Mucosa of descending colon (tissue), 3 donors: ENCODE measurements at regions not wholly inside any gene's neighbourhood (a gene's known extent, or its start where the extent isn't known, plus 50 kb on each side); places are given as distances from the start of the nearest gene placed in this dataset.

Source experiments
- ATAC-seq: fragments of 200-7000 bp; cut with Tn5 transposase; one replicate; pipeline ENCODE4 v1.9.1; 2020; ENCODE audit warnings: mild to moderate bottlenecking, moderate library complexity
- DNase-seq, 3 donors: peaks; one replicate each; pipeline ENCODE4 v3.0.0-alpha.2; 2020
- H3K36me3 ChIP-seq: fragments of 200-600 bp; one replicate; pipeline ENCODE4 v1.8.0; 2021; ENCODE audit warnings: low read depth, mild to moderate bottlenecking
- H3K4me1 ChIP-seq: fragments of 200-600 bp; one replicate; pipeline ENCODE4 v1.8.0; 2021; ENCODE audit warnings: low read depth, mild to moderate bottlenecking
- H3K4me3 ChIP-seq: fragments of 200-600 bp; one replicate; pipeline ENCODE4 v1.8.0; 2021; ENCODE audit warnings: mild to moderate bottlenecking
- H3K9me3 ChIP-seq: fragments of 200-600 bp; one replicate; pipeline ENCODE4 v1.8.0; 2021; ENCODE audit warnings: mild to moderate bottlenecking
- intact Hi-C, 2 donors: fragments of 100-400 bp; cut with DNase I in 1 of 2; cut with micrococcal nuclease in 1 of 2; formaldehyde crosslinking; loops; one replicate each; pipeline versions ENCODE4 v1.11.0 to v1.11.1; 2022; cut with DNase I, micrococcal nuclease
- TF ChIP-seq, protein P1 (sequence below): fragments of 200-600 bp; IDR thresholded peaks from one replicate; pipeline ENCODE4 v1.8.0; 2022; ENCODE audit warnings: antibody characterized with exemption, mild to moderate bottlenecking
- donor health status: DM: no; HTN: no; CAD: no; lungs with moderate emphysema.
- donor health status: DM: no; HTN: no; CAD: no.
- donor health status: DM: no; HTN: yes; CAD: no.

- intact Hi-C loops: no loop called here
- Histone ChIP-seq H3K4me1 (no peaks in the 10 kb centered on the region), H3K4me3 (no peak overlapping the region), H3K9me3 (peaks cover 54% of the 10 kb centered on the region), H3K36me3 (no peaks in the 10 kb centered on the region)
- ATAC-seq: no peak
- no peak for DNase-seq
- TF ChIP-seq, protein P1, sequence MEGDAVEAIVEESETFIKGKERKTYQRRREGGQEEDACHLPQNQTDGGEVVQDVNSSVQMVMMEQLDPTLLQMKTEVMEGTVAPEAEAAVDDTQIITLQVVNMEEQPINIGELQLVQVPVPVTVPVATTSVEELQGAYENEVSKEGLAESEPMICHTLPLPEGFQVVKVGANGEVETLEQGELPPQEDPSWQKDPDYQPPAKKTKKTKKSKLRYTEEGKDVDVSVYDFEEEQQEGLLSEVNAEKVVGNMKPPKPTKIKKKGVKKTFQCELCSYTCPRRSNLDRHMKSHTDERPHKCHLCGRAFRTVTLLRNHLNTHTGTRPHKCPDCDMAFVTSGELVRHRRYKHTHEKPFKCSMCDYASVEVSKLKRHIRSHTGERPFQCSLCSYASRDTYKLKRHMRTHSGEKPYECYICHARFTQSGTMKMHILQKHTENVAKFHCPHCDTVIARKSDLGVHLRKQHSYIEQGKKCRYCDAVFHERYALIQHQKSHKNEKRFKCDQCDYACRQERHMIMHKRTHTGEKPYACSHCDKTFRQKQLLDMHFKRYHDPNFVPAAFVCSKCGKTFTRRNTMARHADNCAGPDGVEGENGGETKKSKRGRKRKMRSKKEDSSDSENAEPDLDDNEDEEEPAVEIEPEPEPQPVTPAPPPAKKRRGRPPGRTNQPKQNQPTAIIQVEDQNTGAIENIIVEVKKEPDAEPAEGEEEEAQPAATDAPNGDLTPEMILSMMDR: no peak
Observed at GRCh38 chr17:22467720-22468119, 775.4 kb downstream of the KCNJ18 start.

GRCh38 chr17:22469101-22469880, 777.0 kb downstream of the KCNJ18 start:
- no peak overlapping the region for H3K4me3 ChIP-seq
- no peaks in the 10 kb centered on the region for H3K4me1 ChIP-seq
- DNase-seq (no peak), ATAC-seq (no peak)
- no peaks in the 10 kb centered on the region for H3K36me3 ChIP-seq
- intact Hi-C loops: no loop called here
- TF ChIP-seq, protein P1: no peak
- H3K9me3 ChIP-seq: peaks cover 49% of the 10 kb centered on the region

DNA sequence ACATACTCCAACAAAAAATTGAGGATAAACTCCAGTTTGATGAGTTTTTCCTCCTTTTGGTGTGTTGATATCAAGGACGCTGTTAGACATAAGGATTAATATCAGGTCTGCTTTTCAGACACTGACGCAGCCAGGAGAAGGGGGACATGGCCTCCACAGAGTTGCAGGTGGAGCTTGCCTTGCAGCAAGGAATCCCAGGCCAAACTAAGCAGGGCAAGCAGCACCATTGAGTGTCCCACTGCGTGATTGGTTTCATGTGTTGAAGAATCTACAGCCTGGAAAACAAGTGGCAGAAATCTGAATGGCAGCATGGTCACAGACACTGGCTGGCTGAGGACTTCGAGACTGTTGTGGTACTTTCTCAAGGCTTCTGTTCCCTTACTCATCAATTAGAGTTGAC, 777.6 kb downstream of the KCNJ18 start:
- Histone ChIP-seq H3K4me1 (no peaks in the 10 kb centered on the region), H3K9me3 (peaks cover 47% of the 10 kb centered on the region)
- DNase-seq: no peak

GRCh38 chr17:22470411-22471175, 778.3 kb downstream of the KCNJ18 start:
- intact Hi-C loops: no loop called here
- peaks cover 41% of the 10 kb centered on the region for H3K9me3 ChIP-seq
- no peak for ATAC-seq
- no peak overlapping the region for H3K4me3 ChIP-seq
- no peak for DNase-seq
- no peaks in the 10 kb centered on the region for H3K4me1 ChIP-seq
- TF ChIP-seq, protein P1: no peak
- H3K36me3 ChIP-seq: no peaks in the 10 kb centered on the region

More for the DNA sequence above, 777.6 kb downstream of the KCNJ18 start:
- Histone ChIP-seq H3K36me3 (no peaks in the 10 kb centered on the region), H3K4me3 (no peak overlapping the region)
- intact Hi-C loops: no loop called here
- ATAC-seq: no peak
- TF ChIP-seq, protein P1: no peak

DNA sequence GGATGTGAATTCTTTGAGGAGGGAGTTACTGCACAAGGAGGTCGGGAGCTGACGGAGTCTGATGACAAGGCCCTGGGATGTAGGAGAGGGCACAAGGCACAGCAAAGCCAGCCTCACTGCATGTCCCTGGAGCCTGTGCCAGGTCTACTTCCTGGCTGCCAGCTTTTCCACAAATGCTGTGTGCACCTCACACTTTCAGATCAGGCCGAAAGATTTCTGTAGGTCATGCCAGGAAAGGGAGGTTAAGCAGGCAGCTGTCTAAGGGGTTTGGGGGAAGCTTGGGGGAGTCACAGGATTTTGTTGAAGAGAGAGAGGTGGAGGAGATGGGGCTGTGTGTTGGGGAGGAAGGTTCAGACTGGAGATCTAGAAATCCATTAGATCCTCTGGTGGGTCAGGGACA, 792.5 kb downstream of the KCNJ18 start:
- intact Hi-C loops: no loop called here

More for the DNA sequence above, 792.5 kb downstream of the KCNJ18 start:
- TF ChIP-seq, protein P1: no peak
- ATAC-seq (no peak), DNase-seq (no peak)
- Histone ChIP-seq H3K36me3 (no peaks in the 10 kb centered on the region), H3K4me1 (no peaks in the 10 kb centered on the region), H3K4me3 (no peak overlapping the region), H3K9me3 (peaks cover 59% of the 10 kb centered on the region)
